IPS-15b (cell line): ENCODE measurements at regions not wholly inside any gene's neighbourhood (a gene's known extent, or its start where the extent isn't known, plus 50 kb on each side); places are given as distances from the start of the nearest gene placed in this dataset.
"Not testable (repeated sequence)": the region's sequence is repeated elsewhere in the genome, so short reads cannot be mapped to it uniquely, and the experiment has no call there.

ENCODE experiments used
- H3K27me3 ChIP-seq: one replicate; pipeline ENCODE4 v1.6.1; 2013; ENCODE audit warnings: low read length; ENCODE audit not compliant: control insufficient read depth, insufficient read depth
- H3K36me3 ChIP-seq: one replicate; pipeline ENCODE4 v1.6.1; 2013; ENCODE audit warnings: low read length; ENCODE audit not compliant: control insufficient read depth, insufficient read depth
- H3K4me1 ChIP-seq: one replicate; pipeline ENCODE4 v1.6.1; 2013; ENCODE audit warnings: mild to moderate bottlenecking, low read length; ENCODE audit not compliant: control insufficient read depth, insufficient read depth
- H3K4me3 ChIP-seq: one replicate; pipeline ENCODE4 v1.5.1; 2013; ENCODE audit warnings: low read depth, low read length
- H3K9ac ChIP-seq: one replicate; pipeline ENCODE4 v1.6.1; 2013; ENCODE audit warnings: low read depth, mild to moderate bottlenecking, low read length
- H3K9me3 ChIP-seq: one replicate; pipeline ENCODE4 v1.6.1; 2013; ENCODE audit warnings: mild to moderate bottlenecking, low read length; ENCODE audit not compliant: control insufficient read depth, insufficient read depth

GRCh38 chr2:176428944-176429469 lies 159.8 kb downstream of the MTX2 start:
- H3K9me3 ChIP-seq, H3K4me3 ChIP-seq, H3K9ac ChIP-seq, H3K36me3 ChIP-seq, H3K4me1 ChIP-seq, H3K27me3 ChIP-seq: not testable (repeated sequence)

GRCh38 chr2:176432434-176432833 lies 163.2 kb downstream of the MTX2 start:
- H3K9me3 ChIP-seq: no peaks in the 10 kb centered on the region
- no peaks in the 10 kb centered on the region for H3K36me3 ChIP-seq
- no peaks in the 10 kb centered on the region for H3K27me3 ChIP-seq
- H3K4me3 ChIP-seq: no peak overlapping the region
- H3K4me1 ChIP-seq: no peaks in the 10 kb centered on the region
- H3K9ac ChIP-seq: no peak overlapping the region

GRCh38 chr2:176435729-176436128 lies 166.5 kb downstream of the MTX2 start:
- Histone ChIP-seq H3K4me3 (no peak overlapping the region), H3K27me3 (no peaks in the 10 kb centered on the region), H3K9ac (no peak overlapping the region), H3K9me3 (no peaks in the 10 kb centered on the region), H3K36me3 (no peaks in the 10 kb centered on the region), H3K4me1 (no peaks in the 10 kb centered on the region)

GRCh38 chr2:176443946-176444345 lies 174.7 kb downstream of the MTX2 start:
- Histone ChIP-seq H3K4me1 (no peaks in the 10 kb centered on the region), H3K9me3 (no peaks in the 10 kb centered on the region), H3K4me3 (no peak overlapping the region), H3K36me3 (no peaks in the 10 kb centered on the region), H3K27me3 (no peaks in the 10 kb centered on the region), H3K9ac (no peak overlapping the region)

GRCh38 chr2:176445956-176446355 lies 176.7 kb downstream of the MTX2 start:
- no peak overlapping the region for H3K9ac ChIP-seq
- no peaks in the 10 kb centered on the region for H3K9me3 ChIP-seq
- H3K27me3 ChIP-seq: no peaks in the 10 kb centered on the region
- H3K4me3 ChIP-seq: no peak overlapping the region
- H3K4me1 ChIP-seq: peaks cover 15% of the 10 kb centered on the region
- no peaks in the 10 kb centered on the region for H3K36me3 ChIP-seq

- Histone ChIP-seq H3K4me1 (peaks cover 16% of the 10 kb centered on the region), H3K4me3 (no peak overlapping the region), H3K9me3 (no peaks in the 10 kb centered on the region), H3K27me3 (no peaks in the 10 kb centered on the region), H3K36me3 (no peaks in the 10 kb centered on the region), H3K9ac (no peak overlapping the region)
Observed at GRCh38 chr2:176446718-176447414, 177.6 kb downstream of the MTX2 start.

- Histone ChIP-seq H3K9me3 (no peaks in the 10 kb centered on the region), H3K4me3 (no peak overlapping the region), H3K36me3 (no peaks in the 10 kb centered on the region), H3K27me3 (no peaks in the 10 kb centered on the region), H3K9ac (no peak overlapping the region), H3K4me1 (peaks cover 16% of the 10 kb centered on the region)
Observed at GRCh38 chr2:176447616-176448015, 178.4 kb downstream of the MTX2 start.

GRCh38 chr2:176449852-176450251 lies 180.6 kb downstream of the MTX2 start:
- Histone ChIP-seq H3K36me3 (no peaks in the 10 kb centered on the region), H3K4me3 (no peak overlapping the region), H3K9ac (no peak overlapping the region), H3K9me3 (no peaks in the 10 kb centered on the region), H3K4me1 (peaks cover 16% of the 10 kb centered on the region), H3K27me3 (no peaks in the 10 kb centered on the region)

GRCh38 chr2:176453784-176454183 lies 184.5 kb downstream of the MTX2 start:
- Histone ChIP-seq H3K27me3 (no peaks in the 10 kb centered on the region), H3K36me3 (no peaks in the 10 kb centered on the region), H3K9me3 (no peaks in the 10 kb centered on the region), H3K9ac (no peak overlapping the region), H3K4me3 (no peak overlapping the region), H3K4me1 (peaks cover 26% of the 10 kb centered on the region)

GRCh38 chr2:176454893-176455815 lies 185.9 kb downstream of the MTX2 start:
- H3K36me3 ChIP-seq: no peaks in the 10 kb centered on the region
- H3K4me3 ChIP-seq: no peak overlapping the region
- H3K9ac ChIP-seq: no peak overlapping the region
- no peaks in the 10 kb centered on the region for H3K27me3 ChIP-seq
- peaks cover 18% of the 10 kb centered on the region for H3K4me1 ChIP-seq
- no peaks in the 10 kb centered on the region for H3K9me3 ChIP-seq

GRCh38 chr2:176455816-176456291 lies 186.6 kb downstream of the MTX2 start:
- Histone ChIP-seq H3K36me3 (no peaks in the 10 kb centered on the region), H3K4me3 (no peak overlapping the region), H3K4me1 (peaks cover 11% of the 10 kb centered on the region), H3K9me3 (no peaks in the 10 kb centered on the region), H3K9ac (no peak overlapping the region), H3K27me3 (no peaks in the 10 kb centered on the region)
